ENCODE measurements at regions not wholly inside any gene's neighbourhood (a gene's known extent, or its start where the extent isn't known, plus 50 kb on each side); places are given as distances from the start of the nearest gene placed in this dataset.

- Histone ChIP-seq H3K9me2 (ENCODE audit: insufficient read depth) (no peaks in the 10 kb centered on the region), H3K4me1 (ENCODE audit: insufficient read depth) (no peaks in the 10 kb centered on the region; the same call in 1 of the 2 replicates), H3K36me3 (ENCODE audit: insufficient read depth) (no peaks in the 10 kb centered on the region), H3K4me3 (no peak overlapping the region), H3K27ac (ENCODE audit: low read depth) (peak overlapping the region; percentile 66; the same call in 1 of the 2 replicates), H4K20me1 (replicated peaks; ENCODE audit: insufficient read depth) (no peaks in the 10 kb centered on the region), H3K27me3 (ENCODE audit: insufficient read depth) (no peaks in the 10 kb centered on the region), H3F3A (replicated peaks; ENCODE audit: low read depth) (no peaks in the 10 kb centered on the region), H3K4me2 (no peak overlapping the region), H3K79me2 (replicated peaks; ENCODE audit: insufficient read depth) (no peaks in the 10 kb centered on the region), H2AFZ (no peak overlapping the region)
- no peak overlapping the region for H3K4me3 Mint-ChIP-seq
- no peak overlapping the region for H3K27ac Mint-ChIP-seq
- peaks cover 11% of the 10 kb centered on the region; the same call in 2 of the 3 replicates for H3K9me3 Mint-ChIP-seq
- ATAC-seq = peak; percentile 65
- peaks cover 7% of the 10 kb centered on the region; the same call in 1 of the 3 replicates for H3K4me1 Mint-ChIP-seq
- no peaks in the 10 kb centered on the region for H3K27me3 Mint-ChIP-seq (ENCODE audit: insufficient read depth, low read depth, poor library complexity)
- 0 out of 2 replicates have a peak, but pooled peaks have one; percentile 12 for TF ChIP-seq ZNF462 (CRISPR knock-in tag; IDR thresholded peaks at IDR 0.05)
- TF ChIP-seq REST (IDR thresholded peaks at IDR 0.05; ENCODE audit: unreplicated experiment) = no peak
- DNase-seq (ENCODE audit: low spot score) = peak; percentile 51
- H3K36me3 Mint-ChIP-seq (ENCODE audit: low read depth) = peaks cover 8% of the 10 kb centered on the region; the same call in 2 of the 3 replicates
These were observed 733.7 kb upstream of the CT83 start for GRCh38 chrX:117196481-117196880.
